ENCODE measurements at regions not wholly inside any gene's neighbourhood (a gene's known extent, or its start where the extent isn't known, plus 50 kb on each side); places are given as distances from the start of the nearest gene placed in this dataset.

GRCh38 chr5:130731839-130732238 is 433.2 kb downstream of the HINT1 start:
- TF ChIP-seq, protein P1, sequence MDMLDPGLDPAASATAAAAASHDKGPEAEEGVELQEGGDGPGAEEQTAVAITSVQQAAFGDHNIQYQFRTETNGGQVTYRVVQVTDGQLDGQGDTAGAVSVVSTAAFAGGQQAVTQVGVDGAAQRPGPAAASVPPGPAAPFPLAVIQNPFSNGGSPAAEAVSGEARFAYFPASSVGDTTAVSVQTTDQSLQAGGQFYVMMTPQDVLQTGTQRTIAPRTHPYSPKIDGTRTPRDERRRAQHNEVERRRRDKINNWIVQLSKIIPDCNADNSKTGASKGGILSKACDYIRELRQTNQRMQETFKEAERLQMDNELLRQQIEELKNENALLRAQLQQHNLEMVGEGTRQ (IDR thresholded peaks at IDR 0.05; ENCODE audit: borderline replicate concordance, low read depth, low read length): no peak
- no peak for TF ChIP-seq MXI1 (IDR thresholded peaks at IDR 0.05; ENCODE audit: low read depth, low read length)
- TF ChIP-seq, protein P2, sequence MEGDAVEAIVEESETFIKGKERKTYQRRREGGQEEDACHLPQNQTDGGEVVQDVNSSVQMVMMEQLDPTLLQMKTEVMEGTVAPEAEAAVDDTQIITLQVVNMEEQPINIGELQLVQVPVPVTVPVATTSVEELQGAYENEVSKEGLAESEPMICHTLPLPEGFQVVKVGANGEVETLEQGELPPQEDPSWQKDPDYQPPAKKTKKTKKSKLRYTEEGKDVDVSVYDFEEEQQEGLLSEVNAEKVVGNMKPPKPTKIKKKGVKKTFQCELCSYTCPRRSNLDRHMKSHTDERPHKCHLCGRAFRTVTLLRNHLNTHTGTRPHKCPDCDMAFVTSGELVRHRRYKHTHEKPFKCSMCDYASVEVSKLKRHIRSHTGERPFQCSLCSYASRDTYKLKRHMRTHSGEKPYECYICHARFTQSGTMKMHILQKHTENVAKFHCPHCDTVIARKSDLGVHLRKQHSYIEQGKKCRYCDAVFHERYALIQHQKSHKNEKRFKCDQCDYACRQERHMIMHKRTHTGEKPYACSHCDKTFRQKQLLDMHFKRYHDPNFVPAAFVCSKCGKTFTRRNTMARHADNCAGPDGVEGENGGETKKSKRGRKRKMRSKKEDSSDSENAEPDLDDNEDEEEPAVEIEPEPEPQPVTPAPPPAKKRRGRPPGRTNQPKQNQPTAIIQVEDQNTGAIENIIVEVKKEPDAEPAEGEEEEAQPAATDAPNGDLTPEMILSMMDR (IDR thresholded peaks at IDR 0.05): no peak
- TF ChIP-seq RAD21 (IDR thresholded peaks at IDR 0.05; ENCODE audit: low read length): no peak
- TF ChIP-seq TAF1 (IDR thresholded peaks at IDR 0.05; ENCODE audit: borderline replicate concordance, low read depth, low read length): no peak
- TF ChIP-seq NRF1 (IDR thresholded peaks at IDR 0.05; ENCODE audit: low read depth, low read length): no peak
- TF ChIP-seq SMC3 (IDR thresholded peaks at IDR 0.05; ENCODE audit: low read depth, low read length): no peak
